Stimulated activated CD4-positive, alpha-beta T cell treated with anti-CD3 and anti-CD28 coated beads, Interleukin-12 subunit alpha, Interleukin-12 subunit beta, amount 100 ng/mL, for 24 hours (primary cell): ENCODE measurements at regions not wholly inside any gene's neighbourhood (a gene's known extent, or its start where the extent isn't known, plus 50 kb on each side); places are given as distances from the start of the nearest gene placed in this dataset.
"Not testable (repeated sequence)": the region's sequence is repeated elsewhere in the genome, so short reads cannot be mapped to it uniquely, and the experiment has no call there.

ENCODE experiments used
- DNase-seq, 2 experiments: peaks; one replicate each; pipeline ENCODE4 v3.0.0-alpha.2; 2020; ENCODE audit warnings: low read depth in 2 of 2

DNA sequence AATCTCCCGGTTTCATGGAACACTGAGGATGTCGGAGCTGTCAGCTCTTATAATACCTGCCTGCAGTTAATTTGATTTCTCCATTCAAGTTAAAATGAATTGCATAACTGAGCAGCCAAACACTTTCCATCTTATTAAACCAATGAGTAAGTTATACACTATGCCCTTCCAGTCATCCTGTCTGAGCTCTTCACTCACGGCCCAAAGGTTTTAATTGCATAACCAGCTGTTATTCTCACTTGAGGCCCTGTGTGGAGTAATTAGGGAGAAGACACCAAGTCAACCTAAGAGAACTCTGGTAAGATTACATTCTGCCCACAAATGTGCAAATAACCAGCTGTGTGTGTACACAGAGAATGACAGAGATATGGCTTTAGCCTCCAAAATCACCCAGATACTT lies 303.5 kb downstream of the TBC1D4 start:
- DNase-seq, result no peak

DNA sequence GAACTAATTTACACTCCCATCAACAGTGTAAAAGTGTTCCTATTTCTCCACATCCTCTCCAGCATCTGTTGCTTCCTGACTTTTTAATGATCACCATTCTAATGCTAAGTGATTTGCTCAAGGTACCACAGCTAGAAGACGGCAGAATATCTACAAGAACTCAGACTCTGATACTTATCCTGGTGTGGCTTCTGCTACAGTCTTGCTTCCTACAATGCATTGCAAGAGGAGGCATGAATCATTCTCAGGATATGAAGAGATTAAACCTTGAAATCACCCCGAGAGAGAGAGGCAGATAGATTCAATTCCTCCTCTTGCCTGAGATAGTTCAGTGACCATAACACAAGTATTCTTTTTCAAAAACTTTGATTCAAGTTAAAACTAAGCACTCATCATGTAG lies 306.4 kb downstream of the TBC1D4 start:
- no peak for DNase-seq

DNA sequence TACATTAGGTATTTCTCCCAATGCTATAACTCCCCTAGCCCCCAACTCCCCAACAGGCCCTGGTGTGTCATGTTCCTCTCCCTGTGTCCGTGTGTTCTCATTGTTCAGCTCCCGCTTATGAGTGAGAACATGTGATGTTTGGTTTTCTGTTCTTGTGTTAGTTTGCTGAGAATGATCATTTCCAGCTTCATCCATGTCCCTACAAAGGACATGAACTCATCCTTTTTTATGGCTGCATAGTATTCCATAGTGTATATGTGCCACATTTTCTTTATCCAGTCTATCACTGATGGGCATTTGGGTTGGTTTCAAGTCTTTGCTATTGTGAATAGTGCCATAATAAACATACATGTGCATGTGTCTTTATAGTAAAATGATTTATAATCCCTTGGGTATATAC lies 306.9 kb downstream of the TBC1D4 start:
- DNase-seq, result not testable (repeated sequence)

DNA sequence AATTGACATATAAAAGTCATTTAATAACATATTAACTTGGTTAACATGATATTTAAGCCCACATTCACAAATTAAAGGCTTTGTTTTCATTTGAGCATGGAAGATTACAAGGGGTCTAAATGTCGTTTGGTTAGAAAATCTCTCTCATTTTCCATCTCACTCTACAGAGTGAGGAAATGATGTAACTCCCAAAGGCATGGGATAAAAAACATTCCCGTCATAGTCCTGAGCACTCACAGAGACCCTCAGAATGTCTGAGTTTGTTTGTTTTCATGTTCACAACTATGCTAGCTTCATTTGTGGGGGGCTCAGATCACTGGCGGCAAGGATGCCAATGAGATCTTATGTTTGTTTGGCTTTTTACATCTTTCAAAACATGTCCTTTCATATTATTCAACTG lies 307.5 kb downstream of the TBC1D4 start:
- DNase-seq, result no peak

DNA sequence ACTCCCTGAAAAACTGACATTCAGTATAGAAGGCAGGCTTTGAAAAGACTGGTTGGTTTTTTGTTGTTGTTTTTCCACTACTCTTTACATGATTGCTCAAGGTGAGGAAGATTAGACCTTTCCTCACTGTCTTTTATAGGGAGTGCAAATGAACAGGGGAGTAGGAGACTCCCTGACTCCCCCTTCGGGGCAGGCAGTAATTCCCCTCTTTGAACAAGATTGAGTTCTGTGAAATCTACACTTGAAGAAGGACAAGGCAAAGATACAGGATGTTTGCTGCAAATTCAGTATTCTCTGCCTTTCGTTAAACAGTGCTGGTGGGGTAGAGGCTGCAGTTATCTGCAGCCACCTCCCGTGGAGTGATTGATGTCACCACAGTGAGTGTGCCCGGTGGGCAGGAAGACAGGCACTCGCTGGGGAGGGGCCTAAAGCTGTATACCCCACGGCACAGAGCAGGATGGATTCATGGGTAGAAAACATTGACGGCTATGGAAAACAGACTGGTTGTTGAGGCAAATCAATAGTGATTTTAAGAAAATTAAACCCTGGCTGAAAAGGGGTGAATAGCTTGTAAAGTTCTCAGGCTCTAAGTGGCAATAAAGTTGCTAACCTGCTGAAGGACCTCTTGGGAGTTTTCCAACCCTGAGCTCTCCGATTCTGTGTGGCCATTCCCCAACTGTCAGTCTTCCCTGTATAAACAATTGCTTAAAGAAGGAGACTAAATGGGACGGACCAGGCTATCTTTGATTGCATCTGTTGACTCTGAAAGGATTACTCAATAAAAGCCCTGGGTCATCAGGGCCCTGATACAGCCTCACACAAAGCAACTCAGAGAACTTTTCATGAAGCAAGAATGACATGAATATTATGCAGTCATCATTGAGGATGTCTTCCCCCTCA lies 308.3 kb downstream of the TBC1D4 start:
- DNase-seq, result no peak

DNA sequence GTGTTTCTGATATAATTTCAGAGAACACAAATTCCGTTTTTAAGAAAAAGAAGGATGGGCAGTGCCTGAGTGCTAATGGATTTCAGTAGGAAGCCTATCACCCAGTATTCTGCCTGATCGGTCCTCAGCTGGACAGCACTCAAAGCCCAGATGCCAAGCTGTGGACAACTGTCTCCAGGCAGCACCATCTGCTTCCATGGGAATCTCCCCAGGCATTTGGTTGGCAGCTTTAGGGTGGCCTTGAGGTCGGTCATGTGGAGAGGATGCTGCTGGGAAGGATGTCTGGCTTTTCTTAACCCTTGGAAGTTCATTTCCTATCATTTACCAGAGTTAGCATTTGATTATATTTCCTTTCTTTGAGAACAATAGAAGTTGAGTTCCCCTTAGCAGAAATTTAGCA lies 311.7 kb downstream of the TBC1D4 start:
- no peak for DNase-seq

DNA sequence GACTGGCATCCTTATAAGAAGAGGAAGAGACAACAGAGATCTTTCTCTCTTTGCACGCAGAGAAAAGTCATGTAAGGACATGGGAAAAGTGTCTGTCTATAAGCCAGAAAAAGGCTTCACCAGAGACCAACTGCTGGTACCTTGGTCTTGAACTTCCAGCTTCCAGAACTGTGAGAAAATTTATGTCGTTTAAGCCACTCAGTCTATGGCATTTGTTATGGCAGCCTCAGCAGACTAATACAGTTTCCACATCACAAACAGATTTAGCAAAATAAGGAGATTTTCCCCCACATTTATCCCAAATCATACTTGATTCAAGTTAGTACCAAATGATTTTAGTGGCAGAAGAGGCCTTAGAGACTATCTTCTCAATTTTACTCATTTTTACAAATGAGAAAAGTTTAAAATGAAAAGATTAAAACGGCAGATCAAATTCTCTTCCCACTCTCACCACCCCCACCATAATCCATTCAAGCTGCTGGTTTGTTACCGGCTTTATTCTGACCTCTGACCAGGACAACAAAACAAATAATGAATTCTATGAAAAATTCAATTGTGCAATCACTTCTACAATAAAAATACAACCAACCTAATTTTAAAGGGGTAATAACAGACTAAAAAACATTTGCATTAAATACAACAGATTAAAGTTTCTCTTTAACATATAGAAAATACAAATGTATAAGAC lies 316.3 kb downstream of the TBC1D4 start:
- DNase-seq, result no peak

DNA sequence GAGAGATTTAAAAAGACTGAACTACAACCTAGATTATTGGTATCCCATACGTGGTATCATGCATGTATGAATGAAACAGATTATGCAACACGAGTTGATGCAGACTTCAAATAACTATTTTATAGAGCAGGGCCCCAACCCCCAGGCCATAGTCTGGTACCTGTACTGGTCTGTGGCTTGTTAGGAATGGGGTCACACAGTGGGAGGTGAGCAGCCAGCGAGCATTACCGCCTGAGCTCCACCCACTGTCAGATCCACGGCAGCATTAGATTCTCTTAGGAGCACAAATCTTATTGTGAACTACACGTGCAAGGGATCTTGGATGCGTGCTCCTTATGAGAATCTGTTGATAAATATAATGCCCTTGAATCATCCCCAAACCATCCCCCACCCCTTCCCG lies 320.2 kb downstream of the TBC1D4 start:
- DNase-seq, result no peak

DNA sequence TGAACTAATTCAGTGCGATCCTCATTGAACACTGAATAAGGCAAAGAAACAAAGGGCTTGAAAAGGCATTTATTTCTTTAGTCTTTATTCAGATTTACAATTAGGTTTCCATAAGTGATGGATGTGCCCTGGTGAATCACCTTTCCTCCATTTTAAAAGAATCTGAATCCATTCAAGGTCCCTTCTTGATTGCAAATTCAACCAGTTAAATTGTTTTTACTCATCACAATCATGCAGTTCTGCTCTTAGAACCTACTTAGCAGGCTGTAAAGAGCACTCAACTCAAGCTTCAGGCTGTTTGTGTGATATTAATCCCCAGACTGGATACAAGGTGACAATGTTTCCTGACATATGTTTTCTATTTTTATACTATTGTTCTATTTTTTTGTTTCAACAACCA lies 321.0 kb downstream of the TBC1D4 start:
- no peak for DNase-seq

DNA sequence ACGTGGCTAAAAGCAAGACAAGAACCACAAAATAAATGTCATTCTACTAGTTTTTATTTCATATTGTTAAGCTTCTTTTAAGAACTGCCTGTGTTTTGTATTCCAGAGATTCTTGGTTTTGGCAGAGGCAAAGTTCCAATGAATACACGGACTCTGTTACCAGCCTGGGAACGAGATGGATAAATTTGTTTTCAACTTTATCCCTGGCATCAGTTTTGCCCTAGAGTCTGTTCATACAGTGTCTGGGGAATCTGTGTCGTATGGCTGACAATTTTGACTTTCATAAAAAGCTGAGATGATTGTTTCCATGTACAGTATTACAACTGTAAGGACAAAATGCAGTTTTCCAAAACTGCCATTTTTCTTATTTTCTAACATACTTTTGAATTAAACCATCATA lies 327.6 kb downstream of the TBC1D4 start:
- no peak for DNase-seq

DNA sequence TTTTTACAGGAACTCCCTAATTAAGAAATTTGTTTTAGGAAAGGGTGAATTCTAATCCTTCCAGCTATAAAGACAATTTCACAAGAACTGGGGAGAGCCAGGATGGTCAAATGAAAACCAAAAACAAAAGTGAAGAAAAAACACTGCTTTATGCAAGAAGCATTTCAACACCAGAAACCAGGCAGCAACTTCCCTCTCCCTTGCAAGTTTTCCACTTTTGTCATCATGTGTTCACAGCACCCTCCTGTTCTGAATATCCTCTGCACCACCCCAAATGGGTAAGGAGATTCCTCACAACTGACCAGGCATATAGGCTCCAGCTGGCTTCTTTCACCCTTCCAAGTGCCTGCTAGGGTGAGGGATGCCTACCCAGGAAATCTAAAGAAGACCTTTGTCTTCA lies 328.1 kb downstream of the TBC1D4 start:
- DNase-seq, result no peak

DNA sequence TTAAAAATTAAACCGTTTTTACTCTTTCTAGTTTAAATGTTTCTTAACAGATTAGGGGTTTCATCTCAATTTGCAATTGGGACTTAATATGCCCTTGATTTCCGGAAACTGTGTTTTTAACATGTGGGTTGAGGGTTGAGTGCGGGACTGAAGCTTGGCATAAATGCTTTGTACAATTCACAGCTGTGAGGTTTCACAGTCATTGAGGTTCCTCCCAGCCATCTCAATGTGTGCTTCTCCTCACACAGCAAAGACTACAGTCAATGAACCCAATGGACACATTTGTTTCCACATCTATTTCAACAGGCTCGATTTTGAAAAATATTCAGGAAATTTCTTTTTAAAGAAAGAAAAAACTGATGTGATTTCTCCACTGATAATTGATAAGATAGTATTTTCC lies 328.6 kb downstream of the TBC1D4 start:
- DNase-seq, result no peak

DNA sequence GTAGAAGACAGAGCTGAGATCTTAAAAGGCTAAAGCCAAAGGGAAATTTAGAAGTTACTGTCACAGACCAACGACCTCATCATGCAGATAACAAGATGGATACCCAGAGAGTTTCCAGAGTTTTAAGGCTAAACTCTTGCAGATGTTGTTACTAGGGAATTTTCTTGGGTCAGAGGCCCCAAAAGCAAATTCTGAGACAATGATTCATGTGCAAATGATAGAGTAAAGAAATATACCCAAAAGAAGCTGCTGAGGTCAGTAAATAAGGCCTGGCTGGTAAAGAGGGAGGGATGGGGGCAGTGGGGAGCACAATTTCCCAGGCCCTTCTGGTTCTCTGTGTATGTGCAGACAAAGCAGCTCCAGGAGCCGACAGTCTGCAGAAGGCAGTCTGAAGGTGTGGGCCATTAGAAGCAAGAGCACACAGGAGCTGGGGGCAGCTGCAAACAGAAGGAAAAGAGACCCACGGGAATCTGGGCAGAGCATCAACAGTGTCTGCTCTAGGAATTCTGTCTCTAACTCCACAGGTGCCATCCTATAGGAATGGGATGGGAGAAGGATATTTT lies 330.8 kb downstream of the TBC1D4 start:
- DNase-seq, result no peak

DNA sequence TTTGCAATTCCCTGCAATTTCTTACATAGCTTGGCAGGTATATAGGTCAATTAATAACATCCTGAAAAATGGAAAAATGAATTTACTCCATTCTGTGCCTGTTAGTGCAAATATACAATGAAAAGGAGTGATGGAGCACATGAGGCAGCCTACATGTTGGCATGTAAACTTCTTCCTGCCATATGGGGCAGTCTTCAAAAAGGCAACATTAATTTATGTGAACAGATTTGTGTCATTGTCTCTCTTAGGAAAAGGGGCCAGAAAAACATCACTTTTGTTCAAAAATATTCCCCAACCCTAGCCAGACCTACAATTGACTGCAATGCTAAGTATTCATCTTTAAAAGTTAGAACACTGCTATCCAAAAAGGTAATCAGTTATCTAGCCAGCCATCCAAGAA lies 332.2 kb downstream of the TBC1D4 start:
- DNase-seq, result no peak

DNA sequence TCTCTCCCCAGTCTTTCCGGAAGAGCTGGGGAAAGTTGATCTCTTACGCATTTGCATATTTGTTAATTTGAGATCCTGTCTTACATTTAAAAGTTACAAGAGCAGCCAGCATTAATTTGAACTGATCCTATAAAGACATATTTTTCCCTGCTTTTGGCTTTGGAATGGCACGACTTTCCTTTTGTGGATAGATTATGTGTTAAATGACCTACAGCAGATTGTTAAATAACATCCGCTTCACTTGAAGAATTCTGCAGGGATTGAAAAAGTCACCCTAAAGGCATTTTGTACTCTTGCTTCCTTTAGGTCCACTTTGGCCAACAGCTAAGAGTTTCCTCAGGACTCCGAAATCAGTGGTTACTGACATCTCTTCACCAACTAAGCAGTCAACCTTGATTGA lies 334.0 kb downstream of the TBC1D4 start:
- DNase-seq, result no peak

DNA sequence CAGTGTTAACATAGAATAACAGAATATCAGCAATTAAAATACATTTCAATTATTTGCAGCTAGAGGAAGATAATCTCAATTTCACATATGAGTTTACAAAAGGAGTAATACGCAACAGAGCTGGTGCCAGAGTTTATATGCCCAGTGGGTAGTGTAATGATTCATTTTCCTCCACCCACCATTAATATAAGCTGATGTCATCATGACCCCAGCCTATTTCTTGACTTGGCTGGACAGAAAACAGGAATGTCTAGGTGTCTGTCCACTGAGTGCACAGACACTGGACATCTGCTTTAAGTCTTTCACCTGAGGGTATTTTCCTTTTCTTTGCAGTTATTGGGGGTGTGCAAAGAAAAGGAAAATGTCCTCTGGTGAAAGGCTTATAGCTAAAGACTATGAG lies 335.5 kb downstream of the TBC1D4 start:
- DNase-seq, result no peak

DNA sequence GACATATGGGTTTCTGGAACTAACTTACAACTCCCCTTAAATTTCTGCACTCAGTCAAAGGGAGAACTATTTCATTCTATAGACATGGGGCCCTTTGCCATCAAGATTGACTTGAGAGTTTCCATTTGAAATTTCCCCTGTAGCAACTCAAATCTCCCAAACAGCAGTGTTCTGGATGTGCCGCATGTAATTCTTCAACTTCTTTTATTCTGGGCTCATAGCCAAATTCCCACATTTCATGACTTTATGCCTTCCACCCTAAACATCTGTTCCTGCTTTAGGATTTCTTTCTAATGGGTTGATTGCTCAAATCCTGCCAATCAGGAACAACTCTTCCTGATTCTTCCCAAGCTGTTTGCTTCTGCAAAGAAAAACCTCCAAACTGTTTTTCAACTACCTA lies 336.0 kb downstream of the TBC1D4 start:
- DNase-seq, result no peak

DNA sequence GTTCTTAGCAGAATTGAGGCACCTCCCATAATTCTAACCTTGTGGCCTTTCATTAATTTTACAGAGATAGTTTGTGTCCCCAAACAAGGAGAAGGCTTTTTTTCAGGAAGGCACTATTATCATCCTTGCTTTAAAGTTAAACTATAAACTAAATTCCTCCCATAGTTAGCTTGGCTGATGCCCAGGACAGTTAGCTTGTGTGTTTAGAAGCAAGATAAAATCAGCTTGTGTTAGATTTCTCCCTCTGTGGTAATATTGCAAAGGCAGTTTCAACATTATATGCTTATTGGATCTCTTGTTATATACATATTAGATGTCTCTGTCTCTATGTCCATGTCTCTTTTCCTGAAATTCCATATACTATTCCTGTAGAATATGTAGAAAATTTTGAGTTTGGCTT lies 342.7 kb downstream of the TBC1D4 start:
- DNase-seq, result no peak

DNA sequence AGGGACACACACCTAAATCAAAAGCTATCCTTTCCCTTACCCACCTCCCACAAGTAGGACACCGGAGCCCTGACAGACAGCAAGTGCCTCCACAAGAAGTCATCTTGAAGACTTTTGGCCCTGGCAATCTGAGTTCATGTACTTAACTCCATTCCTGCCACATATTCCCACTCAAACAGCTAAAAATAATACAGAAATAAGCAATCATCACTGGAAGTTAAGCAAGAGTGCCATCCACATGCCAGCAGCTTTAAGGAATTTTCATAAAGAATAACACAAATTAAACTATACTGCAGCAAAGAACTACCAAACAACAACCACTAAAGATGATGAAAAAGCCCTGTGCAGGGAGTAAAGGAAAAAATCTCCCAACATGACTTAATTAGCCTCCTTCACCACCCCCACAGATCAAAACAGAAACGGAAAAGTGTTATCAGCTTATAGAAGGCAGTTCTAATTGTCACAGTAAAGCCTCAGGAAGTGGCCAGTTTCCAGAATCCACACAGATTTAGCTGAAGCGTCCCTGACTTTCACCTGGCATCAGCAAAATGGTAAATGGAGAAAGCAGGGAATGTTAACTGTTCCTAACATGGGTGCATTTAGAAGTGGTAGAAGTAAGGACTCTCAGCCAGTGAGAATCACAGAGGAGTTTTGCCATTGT lies 343.9 kb downstream of the TBC1D4 start:
- no peak for DNase-seq

DNA sequence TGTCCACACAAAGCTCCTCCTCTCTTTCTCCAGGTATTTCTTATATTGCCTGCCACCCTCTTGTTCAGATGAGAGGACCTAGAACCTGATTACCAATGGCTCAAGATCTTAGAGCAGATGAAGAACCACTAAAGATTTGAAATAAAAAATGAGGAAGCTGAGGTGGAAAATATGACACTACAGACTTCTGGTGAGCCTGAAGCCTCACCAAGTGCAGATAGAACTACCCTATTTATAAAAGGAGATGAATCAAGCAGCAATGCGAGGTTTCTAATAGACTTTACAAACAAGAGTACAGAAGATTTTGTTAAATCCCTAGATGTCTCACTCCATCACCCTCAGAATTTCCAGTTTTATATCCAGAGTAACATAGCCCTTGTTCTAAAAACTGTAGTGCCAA lies 345.8 kb downstream of the TBC1D4 start:
- no peak for DNase-seq

DNA sequence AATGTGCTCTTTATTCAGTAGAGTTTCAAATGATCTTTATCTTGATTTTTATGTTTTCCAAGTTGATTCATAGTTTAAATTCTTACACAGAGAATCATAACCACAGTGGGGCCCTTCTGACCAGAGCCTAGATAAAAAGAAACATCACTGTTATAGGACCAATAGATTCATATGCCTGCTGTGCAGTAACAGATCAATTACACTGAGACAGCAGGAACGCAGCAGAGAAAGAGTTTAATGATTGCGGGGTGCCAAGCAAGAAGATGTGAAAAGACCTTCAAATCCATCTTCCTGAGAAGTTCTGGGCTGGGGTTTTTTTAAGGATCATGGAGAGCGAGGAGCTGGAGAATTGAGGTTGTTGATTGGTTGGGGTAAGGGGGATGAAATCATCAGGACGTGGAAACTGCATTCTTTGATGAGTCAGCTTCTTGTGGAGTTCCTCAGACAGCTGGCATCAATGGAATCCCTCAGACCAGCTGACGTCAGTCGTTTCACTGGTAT lies 346.6 kb downstream of the TBC1D4 start:
- no peak for DNase-seq
